ENCODE measurements at regions not wholly inside any gene's neighbourhood (a gene's known extent, or its start where the extent isn't known, plus 50 kb on each side); places are given as distances from the start of the nearest gene placed in this dataset.

DNA sequence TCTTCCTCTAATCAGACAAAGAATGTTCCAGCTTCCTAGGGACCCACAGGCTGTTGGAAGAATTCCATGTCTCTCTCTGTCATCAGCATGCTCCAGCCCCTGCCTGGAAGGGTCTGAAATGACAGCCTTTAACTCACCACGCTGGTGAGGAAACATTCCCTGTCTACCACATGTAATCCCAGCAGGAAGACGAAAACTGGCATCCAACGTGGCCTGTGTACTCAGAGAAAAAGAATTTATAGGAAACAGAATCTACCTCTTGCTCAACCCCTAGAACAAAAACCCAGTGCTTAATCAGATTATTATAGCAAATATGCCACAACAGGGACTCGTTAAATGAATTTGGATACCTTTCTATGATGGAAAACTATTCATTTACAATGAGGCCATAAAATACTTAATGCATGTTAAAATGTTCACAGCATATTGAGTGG lies 147.3 kb upstream of the FOXF1 start:
- Histone ChIP-seq H3K4me1 (ENCODE audit: control insufficient read depth, extremely low read depth, insufficient read depth, low read length) (no peaks in the 10 kb centered on the region), H2AFZ (ENCODE audit: low read depth, low read length) (no peak overlapping the region), H3K9me1 (replicated peaks; ENCODE audit: control insufficient read depth, extremely low read depth, insufficient read depth, low read length) (no peaks in the 10 kb centered on the region), H3K27ac (ENCODE audit: insufficient read depth, low read depth, low read length) (no peak overlapping the region), H3K4me2 (ENCODE audit: insufficient read depth, low read length) (no peak overlapping the region), H3K9ac (replicated peaks; ENCODE audit: extremely low read depth, insufficient read depth, low read length) (no peak overlapping the region), H4K20me1 (replicated peaks; ENCODE audit: control insufficient read depth, extremely low read depth, insufficient read depth, low read length) (no peaks in the 10 kb centered on the region), H3K9me3 (replicated peaks; ENCODE audit: control insufficient read depth, insufficient read depth, low read length) (no peaks in the 10 kb centered on the region), H3K36me3 (ENCODE audit: control insufficient read depth in 2 of 2, extremely low read depth in 1 of 2, insufficient read depth in 2 of 2, low read length in 2 of 2) (no peaks in the 10 kb centered on the region), H3K79me2 (ENCODE audit: control insufficient read depth, insufficient read depth, low read length) (no peaks in the 10 kb centered on the region), H3K4me3 (replicated peaks in 1 of 3; ENCODE audit: insufficient read depth in 1 of 3, low read depth in 1 of 3, low read length in 3 of 3) (no peak overlapping the region), H3K27me3 (ENCODE audit: control insufficient read depth in 2 of 2, insufficient read depth in 2 of 2, low read length in 2 of 2) (peaks cover 23 to 32% of the 10 kb centered on the region in 2 experiments)
- FAIRE-seq (no peak), DNase-seq (ENCODE audit: low read depth, low spot score) (no peak)
- dilution Hi-C loops (cut with MboI; ENCODE audit: extremely low pct_ligation_motif_present, low sequenced_read_pairs) (no loop called here), intact Hi-C loops (cut with micrococcal nuclease) (no loop called here)
- no TSS peak for BruUV-seq (replicated peaks)
- POLR2A ChIA-PET, result no interaction called here
- CTCF ChIA-PET, result interaction anchor here (1.1 kb wide), 2 partner anchors 13 to 19 kb away, joined by 3 to 4 read pairs; no protein-coding TSS in a partner anchor
- no peak for TF ChIP-seq POLR2A (IDR thresholded peaks at IDR 0.05; ENCODE audit: low read depth, low read length)
- no peak for TF ChIP-seq FOS (IDR thresholded peaks at IDR 0.05; ENCODE audit: borderline replicate concordance, insufficient read depth, low read length)
- TF ChIP-seq, protein P1, sequence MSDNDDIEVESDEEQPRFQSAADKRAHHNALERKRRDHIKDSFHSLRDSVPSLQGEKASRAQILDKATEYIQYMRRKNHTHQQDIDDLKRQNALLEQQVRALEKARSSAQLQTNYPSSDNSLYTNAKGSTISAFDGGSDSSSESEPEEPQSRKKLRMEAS (IDR thresholded peaks at IDR 0.05; ENCODE audit: insufficient read depth, insufficient read length), result no peak
- no peak for TF ChIP-seq GATA2 (IDR thresholded peaks at IDR 0.05; ENCODE audit: insufficient read depth, insufficient read length, low read depth, low read length)
- TF ChIP-seq, protein P2, sequence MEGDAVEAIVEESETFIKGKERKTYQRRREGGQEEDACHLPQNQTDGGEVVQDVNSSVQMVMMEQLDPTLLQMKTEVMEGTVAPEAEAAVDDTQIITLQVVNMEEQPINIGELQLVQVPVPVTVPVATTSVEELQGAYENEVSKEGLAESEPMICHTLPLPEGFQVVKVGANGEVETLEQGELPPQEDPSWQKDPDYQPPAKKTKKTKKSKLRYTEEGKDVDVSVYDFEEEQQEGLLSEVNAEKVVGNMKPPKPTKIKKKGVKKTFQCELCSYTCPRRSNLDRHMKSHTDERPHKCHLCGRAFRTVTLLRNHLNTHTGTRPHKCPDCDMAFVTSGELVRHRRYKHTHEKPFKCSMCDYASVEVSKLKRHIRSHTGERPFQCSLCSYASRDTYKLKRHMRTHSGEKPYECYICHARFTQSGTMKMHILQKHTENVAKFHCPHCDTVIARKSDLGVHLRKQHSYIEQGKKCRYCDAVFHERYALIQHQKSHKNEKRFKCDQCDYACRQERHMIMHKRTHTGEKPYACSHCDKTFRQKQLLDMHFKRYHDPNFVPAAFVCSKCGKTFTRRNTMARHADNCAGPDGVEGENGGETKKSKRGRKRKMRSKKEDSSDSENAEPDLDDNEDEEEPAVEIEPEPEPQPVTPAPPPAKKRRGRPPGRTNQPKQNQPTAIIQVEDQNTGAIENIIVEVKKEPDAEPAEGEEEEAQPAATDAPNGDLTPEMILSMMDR (IDR thresholded peaks at IDR 0.05; ENCODE audit: extremely low read depth in 1 of 2, insufficient read depth in 1 of 2, low read depth in 1 of 2, low read length in 2 of 2), result no peak
- TF ChIP-seq EZH2 (IDR thresholded peaks at IDR 0.05; ENCODE audit: borderline replicate concordance, low read depth, low read length, severe bottlenecking), result no peak
- no peak for TF ChIP-seq JUN (IDR thresholded peaks at IDR 0.05; ENCODE audit: borderline replicate concordance, insufficient read depth, insufficient read length, low read depth)
- TF ChIP-seq MYC (IDR thresholded peaks at IDR 0.05; ENCODE audit: low read depth, low read length), result no peak
- TF ChIP-seq POLR2AphosphoS5 (IDR thresholded peaks at IDR 0.05; ENCODE audit: insufficient read depth, low read depth, low read length), result no peak

All from endothelial cell of umbilical vein (primary cell).